Adrenal gland (tissue), 5 donors: ENCODE measurements at regions not wholly inside any gene's neighbourhood (a gene's known extent, or its start where the extent isn't known, plus 50 kb on each side); places are given as distances from the start of the nearest gene placed in this dataset.

Source experiments
- POLR2A ChIP-seq, 2 donors: fragments of 450-650 bp; IDR thresholded peaks; one replicate each; pipeline ENCODE4 v1.6.1; 2017; ENCODE audit warnings: antibody characterized with exemption in 2 of 2, mild to moderate bottlenecking in 2 of 2, moderate library complexity in 1 of 2
- TF ChIP-seq, protein P1 (sequence below), 6 experiments: fragments of 450-650 bp in 4 of 6; fragments of 200-600 bp in 2 of 6; sonication (generic) in 1 of 6; IDR thresholded peaks; 1 replicate in 5 of 6; 2 replicates in 1 of 6; pipeline versions ENCODE4 v1.5.1 to v1.8.0; 2016 to 2021; ENCODE audit warnings: antibody characterized with exemption in 6 of 6, mild to moderate bottlenecking in 2 of 6, moderate library complexity in 1 of 6
- donor health status: DM: no; HTN: no; CAD: no.

DNA sequence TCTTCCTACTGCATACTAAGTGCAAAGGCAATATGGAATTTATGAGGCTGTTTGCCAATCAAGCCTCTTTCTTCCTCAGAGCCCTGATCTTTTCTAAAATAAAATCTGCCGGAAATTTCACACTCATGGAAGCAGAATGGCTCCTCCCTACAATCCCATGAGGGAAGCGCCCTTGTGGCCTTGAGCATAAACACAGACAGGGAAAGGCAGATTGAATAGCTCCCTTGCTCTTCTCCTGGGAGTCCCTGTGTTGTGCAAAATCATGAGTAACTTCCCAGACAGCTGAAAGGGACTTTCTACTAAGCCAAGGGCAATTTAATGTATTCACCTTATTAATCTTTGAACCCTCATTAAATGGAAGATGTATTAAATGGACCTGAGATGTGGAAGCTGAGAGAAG lies 226.1 kb upstream of the PIK3R1 start:
- TF ChIP-seq, protein P1, sequence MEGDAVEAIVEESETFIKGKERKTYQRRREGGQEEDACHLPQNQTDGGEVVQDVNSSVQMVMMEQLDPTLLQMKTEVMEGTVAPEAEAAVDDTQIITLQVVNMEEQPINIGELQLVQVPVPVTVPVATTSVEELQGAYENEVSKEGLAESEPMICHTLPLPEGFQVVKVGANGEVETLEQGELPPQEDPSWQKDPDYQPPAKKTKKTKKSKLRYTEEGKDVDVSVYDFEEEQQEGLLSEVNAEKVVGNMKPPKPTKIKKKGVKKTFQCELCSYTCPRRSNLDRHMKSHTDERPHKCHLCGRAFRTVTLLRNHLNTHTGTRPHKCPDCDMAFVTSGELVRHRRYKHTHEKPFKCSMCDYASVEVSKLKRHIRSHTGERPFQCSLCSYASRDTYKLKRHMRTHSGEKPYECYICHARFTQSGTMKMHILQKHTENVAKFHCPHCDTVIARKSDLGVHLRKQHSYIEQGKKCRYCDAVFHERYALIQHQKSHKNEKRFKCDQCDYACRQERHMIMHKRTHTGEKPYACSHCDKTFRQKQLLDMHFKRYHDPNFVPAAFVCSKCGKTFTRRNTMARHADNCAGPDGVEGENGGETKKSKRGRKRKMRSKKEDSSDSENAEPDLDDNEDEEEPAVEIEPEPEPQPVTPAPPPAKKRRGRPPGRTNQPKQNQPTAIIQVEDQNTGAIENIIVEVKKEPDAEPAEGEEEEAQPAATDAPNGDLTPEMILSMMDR (IDR thresholded peaks at IDR 0.05): no peak
- no peak for TF ChIP-seq POLR2A (IDR thresholded peaks at IDR 0.05)
